ENCODE measurements at regions not wholly inside any gene's neighbourhood (a gene's known extent, or its start where the extent isn't known, plus 50 kb on each side); places are given as distances from the start of the nearest gene placed in this dataset.

GRCh38 chr1:102234753-102235359 is 238.1 kb upstream of the OLFM3 start:
- no peak for TF ChIP-seq CTCF (IDR thresholded peaks at IDR 0.05; ENCODE audit: insufficient read depth, low read length)
- TF ChIP-seq REST (IDR thresholded peaks at IDR 0.05; ENCODE audit: insufficient replicate concordance, low read depth): no peak
- no peak for TF ChIP-seq GABPA (IDR thresholded peaks at IDR 0.05; ENCODE audit: low read depth)
